WTC11 (cell line): ENCODE measurements at regions not wholly inside any gene's neighbourhood (a gene's known extent, or its start where the extent isn't known, plus 50 kb on each side); places are given as distances from the start of the nearest gene placed in this dataset.

Experiments used
- CREB1 ChIP-seq: sonication (generic); formaldehyde crosslinking; IDR thresholded peaks from 2 replicates; pipeline ENCODE4 v1.8.0; 2023; ENCODE audit warnings: mild to moderate bottlenecking, missing genetic modification reagents
- ELF4 ChIP-seq: sonication (generic); formaldehyde crosslinking; IDR thresholded peaks from 2 replicates; pipeline ENCODE4 v1.8.1; 2022; ENCODE audit warnings: low read depth, mild to moderate bottlenecking, moderate library complexity, missing genetic modification reagents
- TF ChIP-seq, protein P1 (sequence below): sonication (generic); formaldehyde crosslinking; IDR thresholded peaks from 2 replicates; pipeline ENCODE4 v1.8.0; 2022; ENCODE audit warnings: mild to moderate bottlenecking, missing genetic modification reagents
- TF ChIP-seq, protein P2 (sequence below): fragments of 200-600 bp; IDR thresholded peaks from 2 replicates; pipeline ENCODE4 v1.8.0; 2022; ENCODE audit warnings: antibody characterized with exemption

DNA sequence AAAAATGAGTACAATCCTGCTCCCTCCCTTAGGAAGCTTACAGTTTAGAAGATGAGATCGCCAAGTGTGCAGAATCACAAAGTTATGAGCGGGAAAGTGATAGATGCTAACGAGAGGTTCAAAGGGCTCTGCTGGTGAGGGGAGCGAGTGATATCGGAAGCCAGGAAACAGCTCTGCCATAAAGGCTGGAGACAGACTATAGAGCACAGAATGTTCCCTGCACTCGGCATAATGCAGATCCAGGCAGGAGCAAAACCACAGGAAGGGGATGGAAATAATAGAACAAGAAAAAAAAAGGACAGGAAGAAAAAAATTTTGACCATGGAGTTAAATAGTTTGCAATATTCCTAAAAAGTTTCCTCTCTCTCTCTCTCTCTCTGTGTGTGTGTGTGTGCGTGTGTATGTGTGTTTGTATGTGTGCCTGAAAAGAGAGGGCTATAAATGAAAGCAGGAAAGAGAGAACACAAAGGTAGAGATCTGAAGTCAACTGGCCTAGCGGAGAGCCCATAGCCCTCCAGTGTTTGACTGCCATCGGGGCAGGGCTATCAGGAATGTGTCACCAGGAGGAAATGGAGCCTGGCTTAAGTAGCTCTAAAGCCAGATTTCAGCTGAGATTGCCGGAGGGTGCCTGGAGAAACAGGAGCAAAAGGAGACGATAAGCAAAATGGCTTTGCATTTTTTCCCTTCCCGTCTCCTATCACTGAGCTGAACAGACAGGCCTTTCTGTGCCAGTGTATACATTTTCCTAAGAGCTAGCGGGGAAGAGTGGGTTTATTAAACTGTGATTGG, 175.8 kb upstream of the LYZL1 start:
- TF ChIP-seq, protein P1, sequence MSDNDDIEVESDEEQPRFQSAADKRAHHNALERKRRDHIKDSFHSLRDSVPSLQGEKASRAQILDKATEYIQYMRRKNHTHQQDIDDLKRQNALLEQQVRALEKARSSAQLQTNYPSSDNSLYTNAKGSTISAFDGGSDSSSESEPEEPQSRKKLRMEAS (CRISPR knock-in tag), result no peak
- TF ChIP-seq, protein P2, sequence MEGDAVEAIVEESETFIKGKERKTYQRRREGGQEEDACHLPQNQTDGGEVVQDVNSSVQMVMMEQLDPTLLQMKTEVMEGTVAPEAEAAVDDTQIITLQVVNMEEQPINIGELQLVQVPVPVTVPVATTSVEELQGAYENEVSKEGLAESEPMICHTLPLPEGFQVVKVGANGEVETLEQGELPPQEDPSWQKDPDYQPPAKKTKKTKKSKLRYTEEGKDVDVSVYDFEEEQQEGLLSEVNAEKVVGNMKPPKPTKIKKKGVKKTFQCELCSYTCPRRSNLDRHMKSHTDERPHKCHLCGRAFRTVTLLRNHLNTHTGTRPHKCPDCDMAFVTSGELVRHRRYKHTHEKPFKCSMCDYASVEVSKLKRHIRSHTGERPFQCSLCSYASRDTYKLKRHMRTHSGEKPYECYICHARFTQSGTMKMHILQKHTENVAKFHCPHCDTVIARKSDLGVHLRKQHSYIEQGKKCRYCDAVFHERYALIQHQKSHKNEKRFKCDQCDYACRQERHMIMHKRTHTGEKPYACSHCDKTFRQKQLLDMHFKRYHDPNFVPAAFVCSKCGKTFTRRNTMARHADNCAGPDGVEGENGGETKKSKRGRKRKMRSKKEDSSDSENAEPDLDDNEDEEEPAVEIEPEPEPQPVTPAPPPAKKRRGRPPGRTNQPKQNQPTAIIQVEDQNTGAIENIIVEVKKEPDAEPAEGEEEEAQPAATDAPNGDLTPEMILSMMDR, result no peak
- no peak for TF ChIP-seq CREB1
- no peak for TF ChIP-seq ELF4
